Retina (tissue), 1 donor: ENCODE measurements at regions not wholly inside any gene's neighbourhood (a gene's known extent, or its start where the extent isn't known, plus 50 kb on each side); places are given as distances from the start of the nearest gene placed in this dataset.

ENCODE experiments used
- DNase-seq: peaks from one replicate; pipeline ENCODE4 v3.0.0-alpha.2; 2016

DNA sequence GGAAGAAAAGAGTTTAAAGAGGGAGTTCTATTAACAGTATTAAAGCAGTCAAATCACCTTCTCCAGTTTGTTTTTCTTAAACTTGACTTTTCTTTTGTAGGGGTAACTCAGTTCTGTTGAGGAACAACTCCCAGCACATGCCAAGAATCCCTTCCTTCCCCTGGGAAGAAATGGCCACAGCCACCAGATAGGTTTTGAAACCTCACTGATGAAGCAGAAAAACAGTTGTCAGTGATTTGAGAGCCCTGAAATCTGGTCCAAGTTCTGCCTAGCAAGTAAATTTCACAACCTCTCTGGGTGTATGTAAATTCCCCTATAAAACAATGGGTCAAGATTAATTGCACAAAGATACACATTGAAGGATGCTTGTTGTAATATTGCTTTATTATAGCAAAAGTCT, 167.1 kb downstream of the DHX15 start:
- DNase-seq, result no peak

DNA sequence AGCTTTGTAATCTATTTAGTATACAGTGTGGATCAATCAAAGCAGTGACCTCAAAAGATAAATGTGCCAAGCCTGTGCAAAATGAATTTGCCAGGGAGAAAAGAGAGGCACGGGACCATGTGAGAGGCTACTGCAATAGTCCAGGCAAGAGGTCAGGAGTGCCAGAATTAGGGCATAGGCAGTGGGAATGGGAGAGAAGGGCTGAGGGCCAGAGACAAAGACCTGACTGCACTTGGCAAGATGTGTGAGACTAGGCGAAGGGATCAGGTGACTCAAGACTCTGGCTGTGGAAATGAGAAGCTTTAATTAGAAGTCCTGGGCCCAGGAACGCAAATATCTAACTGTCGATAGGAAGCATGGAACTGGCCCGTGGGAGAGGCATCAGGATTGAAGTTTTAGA, 168.1 kb downstream of the DHX15 start:
- no peak for DNase-seq

DNA sequence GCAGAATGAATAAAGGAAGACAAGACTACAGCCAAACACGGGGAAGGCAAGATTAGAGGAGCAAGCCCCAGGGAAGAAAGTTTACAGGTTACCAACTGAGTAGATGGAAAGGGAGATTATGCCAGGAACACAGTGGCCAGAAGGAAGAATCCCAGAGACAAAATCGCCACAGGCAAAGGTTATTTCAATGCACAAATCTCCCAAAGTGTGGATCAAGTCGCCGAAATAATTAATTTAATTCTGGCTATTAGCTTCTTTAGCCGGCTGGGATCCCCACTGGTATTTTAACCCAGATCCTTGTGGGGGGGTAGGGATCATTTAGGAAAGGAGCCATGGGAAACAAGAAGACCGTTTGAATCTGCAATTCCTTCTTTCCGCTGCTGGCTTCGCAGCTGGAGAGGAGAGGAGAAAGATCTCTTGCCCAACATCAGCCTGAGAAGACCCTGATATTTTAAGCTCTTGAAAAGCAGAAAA, 171.0 kb downstream of the DHX15 start:
- no peak for DNase-seq

DNA sequence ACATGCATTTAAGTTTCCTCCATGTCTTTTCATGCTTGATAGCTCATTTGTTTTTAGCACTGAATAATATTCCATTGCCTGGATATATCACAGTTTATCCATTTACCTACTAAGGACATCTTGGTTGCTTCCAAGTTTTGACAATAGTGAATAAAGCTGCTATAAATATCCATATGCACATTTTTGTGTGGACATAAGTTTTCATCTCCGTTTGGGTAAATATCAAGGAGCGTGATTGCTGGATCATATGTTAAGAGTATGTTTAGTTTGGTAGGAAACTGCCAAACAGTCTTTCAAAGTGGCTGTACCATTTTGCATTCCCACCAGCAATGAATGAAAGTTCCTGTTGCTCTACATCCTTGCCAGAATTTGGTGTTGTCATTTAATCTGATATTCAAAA, 172.5 kb downstream of the DHX15 start:
- no peak for DNase-seq

DNA sequence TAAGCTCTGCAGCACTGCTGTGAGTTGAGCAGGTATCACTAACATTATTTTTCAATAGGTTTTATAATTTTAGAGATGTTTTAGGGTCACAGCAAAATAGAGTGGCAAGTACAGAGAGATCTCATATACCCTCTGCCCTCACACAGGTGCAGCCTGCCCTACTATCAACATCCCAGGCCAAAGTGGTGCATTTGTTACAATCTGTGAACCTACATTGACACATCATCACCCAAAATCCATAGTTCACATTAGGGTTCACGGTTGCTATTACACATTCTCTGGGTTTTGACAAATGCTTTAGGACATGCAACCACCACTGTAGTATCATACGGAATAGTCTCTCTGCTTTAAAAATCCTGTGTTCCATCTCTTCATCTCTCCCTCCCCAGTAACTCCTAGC, 173.1 kb downstream of the DHX15 start:
- no peak for DNase-seq

DNA sequence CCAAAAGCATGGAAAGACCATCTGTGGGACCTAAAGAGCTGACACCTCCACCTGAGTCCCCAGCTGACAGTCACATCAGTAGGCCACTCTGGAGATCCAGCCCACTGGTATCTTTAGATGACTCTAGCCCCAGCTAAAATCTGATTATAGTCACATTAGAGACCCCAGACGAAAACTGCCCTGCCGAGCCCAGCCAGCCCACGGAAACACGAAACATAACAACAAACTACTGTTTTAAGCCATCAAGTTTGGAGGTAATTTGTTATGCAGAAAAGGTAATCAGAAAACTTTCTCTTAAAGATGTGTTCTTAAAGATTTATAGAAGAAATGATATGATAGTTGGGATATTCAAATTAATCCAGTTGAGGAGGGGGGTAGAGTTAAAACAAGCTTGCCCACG, 175.7 kb downstream of the DHX15 start:
- no peak for DNase-seq

DNA sequence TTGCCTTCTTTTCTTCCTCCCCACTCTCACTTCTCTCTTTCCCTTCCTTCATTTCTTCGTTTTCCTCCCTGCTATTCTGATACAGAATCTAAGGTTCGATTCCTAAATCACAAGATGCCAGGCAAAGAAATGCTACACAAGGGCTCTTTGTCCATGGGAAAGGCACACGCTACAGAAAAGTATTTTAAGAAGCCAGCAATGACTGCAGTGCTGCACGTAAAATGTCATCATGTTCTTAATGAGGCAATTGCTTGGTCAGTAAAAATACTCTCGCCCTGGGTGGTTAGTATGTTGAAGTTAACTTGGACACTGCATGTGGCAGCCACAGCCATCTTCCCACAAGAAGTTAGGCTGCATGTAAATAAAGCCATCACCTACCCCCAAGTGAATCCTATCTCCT, 178.4 kb downstream of the DHX15 start:
- DNase-seq, result no peak

DNA sequence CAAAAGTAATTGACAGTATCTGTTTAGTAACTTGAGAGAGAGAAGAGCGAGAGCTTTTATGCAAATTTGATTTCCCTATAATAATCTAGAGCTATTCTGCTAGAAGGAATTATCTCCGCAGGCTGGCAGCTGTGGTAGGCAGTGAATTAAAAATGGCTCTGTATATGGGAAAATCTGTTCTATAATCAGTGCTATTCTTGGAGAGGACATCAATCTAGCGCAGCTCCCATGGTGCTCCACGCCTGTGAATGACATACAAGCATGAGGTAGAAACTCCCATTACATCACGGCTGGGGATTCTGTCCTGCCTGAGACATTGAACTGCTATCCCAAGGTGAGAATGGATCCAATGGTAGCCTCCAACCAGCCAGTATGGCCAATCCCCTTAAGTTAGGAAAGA, 179.0 kb downstream of the DHX15 start:
- no peak for DNase-seq

DNA sequence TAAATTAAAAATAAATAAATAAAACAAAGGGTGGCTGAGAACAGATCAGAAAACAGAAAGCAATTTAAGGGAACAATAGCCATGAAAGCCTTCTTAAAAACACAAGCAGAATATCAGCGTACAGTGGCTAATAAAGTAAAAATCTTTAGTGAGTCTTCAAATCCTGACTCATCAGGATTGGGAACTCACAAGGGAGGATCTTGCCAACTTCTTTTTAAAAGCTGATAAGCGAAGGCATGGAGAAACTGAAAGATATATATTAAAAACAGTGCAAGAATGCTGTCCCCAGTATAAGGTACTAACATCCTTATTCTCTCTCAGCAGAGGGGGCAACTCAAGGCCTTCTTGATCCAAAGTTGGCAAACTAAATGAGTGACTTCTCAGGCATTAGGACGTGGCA, 180.1 kb downstream of the DHX15 start:
- no peak for DNase-seq

DNA sequence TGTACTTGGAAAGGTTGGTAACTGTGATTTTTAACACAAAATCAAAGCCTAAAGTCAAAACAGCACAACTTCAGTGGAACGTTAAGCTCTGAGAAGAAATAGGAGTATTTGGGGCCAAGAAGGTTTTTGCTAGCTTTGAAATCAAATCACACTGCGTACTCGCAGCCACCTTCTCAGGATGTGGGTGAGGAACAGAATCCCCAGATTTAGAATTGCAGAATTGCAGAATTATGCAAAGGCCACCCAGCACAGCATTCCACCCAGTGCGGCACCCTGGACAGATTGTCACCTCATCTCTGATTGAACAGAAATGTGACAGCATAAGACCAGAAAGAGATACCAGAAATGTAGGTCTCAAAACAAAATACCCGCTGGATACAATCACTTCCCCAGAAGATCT, 181.1 kb downstream of the DHX15 start:
- DNase-seq, result no peak

DNA sequence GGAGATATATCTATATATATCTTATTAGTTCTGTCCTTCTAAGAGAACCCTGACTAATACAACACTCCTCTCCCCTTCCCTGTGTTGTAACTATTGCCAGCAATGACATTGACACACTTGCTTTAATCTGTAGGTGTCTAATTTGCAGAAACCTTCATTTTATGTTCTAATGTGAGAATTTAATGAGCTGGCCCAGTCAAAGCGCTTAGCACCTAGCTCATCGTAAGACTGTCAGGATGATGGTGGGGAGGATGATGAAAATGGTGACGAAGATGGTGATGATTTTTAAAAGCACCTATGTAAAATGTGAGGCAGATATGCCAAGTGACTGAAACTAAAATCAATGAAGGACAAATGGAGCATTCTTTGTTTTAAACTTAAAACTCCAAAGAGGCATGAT, 183.8 kb downstream of the DHX15 start:
- DNase-seq, result no peak

DNA sequence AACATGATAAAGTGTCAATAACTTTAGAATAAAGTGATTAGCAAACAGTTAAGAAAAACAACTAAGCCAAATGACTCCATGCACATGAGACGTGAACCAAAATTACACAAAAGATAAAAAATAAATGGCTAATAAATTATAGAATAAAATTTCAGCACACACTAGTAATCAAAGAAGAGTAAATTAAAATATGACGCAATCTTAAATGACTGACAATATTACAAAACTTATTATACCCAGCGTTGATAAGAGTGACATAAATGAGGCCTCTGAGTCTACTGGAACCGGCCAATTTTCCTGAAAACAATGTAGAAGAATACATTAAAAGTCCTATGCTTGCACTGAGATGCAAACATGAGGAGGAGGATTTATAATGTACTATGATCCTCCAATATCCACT, 187.4 kb downstream of the DHX15 start:
- no peak for DNase-seq

DNA sequence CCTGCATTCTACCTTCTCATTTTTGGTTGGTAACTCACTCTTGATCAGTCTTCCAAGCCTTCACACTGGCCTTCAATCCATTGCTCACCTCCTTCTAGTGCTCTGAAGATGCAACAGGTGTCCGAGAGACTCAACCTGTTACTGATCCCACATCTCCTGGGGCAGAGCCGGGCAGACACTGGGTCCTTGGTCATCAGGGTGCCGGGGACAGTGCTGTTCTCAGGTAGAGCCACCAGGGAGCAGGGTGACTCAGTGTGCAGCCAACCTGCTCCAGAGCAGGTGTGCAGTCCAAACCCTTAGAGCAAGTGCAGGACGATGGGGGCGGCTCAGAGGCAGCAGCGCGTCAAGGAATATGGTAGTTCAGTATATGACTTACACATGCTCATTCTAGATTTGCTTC, 188.4 kb downstream of the DHX15 start:
- DNase-seq, result no peak

DNA sequence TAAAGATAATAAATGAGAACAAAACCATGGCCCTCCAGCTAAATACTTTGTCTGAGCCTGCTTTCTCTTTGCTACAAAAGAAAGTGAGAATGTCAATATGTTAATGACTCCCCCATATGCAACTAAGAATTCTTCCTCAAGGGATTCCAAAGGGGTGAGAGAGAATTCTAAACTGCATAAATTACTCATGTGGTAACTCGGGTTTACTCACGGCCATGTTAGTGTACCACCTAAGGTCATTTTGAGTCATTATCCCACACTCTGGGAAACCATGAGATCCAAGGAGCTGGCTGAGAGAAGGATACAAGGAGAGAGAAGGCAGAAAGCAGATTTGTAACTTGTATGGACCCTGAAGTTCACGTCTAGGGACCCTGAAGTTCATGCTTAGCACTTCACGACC, 190.3 kb downstream of the DHX15 start:
- no peak for DNase-seq

DNA sequence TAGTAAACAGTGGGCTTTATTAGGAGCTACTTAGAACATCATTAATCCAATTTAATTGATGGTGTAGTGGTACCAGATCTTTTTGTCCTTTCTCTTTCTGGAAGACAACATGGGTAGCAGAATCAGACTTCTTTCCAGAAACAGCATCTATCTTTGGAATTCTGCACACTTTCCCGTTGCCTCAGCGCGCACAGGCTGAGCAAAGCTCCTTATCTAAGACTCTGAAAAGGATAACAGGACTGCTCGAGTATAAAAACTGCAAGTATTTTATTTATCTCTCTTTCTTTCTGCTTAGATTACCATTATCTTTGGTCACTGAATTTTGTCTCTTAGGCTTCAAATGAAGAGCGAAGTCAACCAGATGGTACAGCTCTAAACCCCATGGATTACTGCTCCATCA, 191.7 kb downstream of the DHX15 start:
- no peak for DNase-seq

DNA sequence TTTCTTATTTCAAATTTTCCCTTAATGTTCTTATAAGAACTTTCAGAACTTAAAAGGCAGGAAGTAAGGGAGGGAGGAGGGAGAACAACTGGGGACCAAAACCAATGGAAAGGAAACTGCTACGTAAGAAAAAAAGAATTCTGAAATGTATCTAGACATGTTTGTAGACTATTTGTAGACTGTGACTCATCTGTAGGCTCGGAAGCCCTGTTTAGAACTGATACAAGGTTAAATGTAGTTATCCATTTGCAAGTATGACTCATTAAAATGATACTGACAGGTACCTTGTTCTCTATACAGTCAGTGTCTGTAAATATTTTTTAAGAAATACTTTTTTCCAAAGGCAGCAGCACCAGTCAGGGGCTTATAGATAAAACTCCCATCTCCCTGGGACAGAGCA, 202.0 kb downstream of the DHX15 start:
- DNase-seq, result no peak

DNA sequence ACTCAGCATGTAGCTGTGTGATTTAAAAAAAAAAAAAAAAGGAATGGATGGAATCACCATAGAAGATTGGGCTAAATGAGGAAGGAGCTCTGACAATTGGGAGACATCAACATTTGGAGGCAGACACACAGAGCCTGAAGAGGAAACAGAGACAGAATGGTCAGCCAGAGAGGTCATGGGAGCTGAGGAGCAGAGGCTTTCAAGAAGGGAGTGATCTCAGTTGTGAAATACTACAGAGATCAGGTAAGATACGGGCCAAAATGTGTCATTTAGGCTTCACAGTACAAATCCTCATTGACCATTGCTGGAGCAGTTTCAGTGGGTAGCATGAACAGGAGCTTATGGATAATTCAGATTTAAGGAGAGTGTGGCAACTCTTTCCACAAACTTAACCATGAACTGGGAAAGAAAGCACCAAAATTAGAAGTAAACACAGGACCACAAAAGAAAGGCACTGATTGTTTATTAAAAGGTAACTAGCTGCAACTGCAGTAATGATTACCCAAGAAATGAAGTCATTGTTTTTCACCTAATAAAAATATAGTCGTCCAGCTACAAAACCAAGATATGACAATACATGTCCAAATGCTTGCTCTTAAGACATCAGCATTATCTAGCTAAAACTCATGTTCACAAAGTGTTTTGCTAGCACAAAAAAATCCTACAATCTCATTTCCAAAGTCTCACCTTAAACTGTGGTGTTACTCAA, 203.2 kb downstream of the DHX15 start:
- DNase-seq, result no peak

DNA sequence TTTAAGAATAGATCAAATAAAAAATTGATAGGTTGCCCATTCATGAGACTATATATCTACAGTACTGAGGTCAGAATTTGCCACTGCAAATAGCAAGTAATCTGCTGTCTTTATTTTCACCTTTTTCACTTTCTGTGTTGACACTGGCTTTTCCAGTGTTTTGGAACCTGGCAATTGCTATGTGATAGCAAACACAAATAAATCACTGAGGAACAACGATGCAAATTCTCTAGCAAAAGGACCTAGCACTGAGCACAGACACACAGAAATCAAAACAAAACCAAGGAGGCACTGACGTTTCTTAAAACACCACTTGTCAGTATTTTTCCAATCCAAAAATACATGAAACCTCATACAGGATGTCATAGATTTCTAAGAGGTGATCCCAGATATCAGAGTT, 210.7 kb downstream of the DHX15 start:
- DNase-seq, result no peak

DNA sequence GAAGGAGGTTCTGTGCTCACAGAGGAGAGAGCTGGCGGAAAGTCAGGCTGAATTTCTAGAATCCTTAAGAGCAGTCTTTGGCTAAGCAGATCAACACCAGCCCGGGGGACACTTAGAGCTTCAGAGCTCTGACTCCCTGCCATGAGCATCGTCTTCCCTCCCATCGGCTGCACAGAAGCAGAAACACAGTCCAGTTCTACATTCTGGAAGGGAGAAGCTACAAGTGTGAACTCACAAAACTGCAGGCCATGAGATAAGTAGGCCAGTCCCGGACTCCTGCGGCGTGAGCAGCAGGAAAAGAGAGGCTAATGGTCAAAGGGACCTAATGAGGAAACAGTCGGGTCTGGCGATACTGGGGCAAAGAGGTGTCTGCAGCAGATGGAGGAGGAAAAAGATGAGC, 211.5 kb downstream of the DHX15 start:
- peak; percentile 22 for DNase-seq

DNA sequence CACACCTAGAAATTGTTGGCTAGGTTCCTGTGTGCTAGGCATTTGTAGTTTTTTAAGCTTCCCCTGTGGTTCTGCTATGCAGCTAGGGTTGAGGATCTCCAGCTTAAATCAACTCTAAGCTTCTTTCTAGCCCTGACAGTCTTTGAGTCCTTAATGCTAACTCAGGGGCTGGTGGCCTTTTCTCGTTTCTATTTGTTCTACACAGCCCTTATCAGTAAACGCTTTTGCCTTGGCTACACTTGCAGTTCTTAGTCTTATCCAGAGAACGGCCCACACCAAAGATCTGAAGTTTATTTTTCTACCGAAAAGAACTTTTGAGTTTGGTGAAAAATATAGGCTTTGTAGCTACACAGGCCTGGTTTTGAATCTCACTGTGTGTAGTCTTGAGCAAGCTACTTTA, 212.0 kb downstream of the DHX15 start:
- no peak for DNase-seq

DNA sequence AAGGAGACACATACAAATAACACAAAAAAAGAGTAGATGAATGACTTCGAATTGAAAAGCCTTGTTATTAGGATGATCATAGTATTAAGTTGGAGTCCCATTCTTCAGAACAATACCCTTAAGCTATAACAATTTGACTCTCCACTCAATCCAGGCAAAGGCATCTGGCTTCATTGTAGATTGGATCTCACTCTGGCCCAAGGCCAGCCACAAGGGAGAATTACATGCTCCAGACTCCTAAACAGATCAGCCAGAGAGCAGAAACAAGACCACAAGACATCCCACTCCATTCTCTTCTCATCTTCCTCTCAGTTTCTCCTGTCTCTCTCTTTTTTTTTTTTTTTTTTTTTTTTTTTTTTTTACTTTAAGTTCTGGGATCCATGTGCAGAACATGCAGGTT, 213.9 kb downstream of the DHX15 start:
- no peak for DNase-seq

DNA sequence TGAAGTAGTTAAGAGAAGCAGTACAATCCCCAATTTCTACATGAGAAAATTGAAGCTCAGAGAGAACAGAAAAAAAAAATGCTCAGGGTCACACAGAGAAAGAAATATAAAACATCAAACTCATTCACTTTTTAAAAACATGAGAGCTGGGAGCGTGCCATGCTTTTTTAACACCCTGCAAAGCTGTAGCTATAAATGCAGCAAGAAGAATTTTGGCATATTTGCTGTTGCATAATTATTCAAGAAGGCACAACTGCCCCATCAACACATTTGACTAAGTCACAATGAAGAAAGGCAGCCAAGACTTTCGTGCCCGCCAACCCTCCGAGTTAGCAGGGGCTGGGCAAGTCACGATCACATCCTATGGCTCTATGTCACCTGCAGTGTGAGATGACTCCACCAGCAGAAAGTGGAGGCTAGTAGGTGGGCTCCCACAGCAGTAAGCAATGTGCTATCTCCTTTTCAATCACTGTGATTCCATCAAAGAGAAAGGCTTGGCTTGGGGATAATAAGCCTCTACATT, 214.8 kb downstream of the DHX15 start:
- no peak for DNase-seq

DNA sequence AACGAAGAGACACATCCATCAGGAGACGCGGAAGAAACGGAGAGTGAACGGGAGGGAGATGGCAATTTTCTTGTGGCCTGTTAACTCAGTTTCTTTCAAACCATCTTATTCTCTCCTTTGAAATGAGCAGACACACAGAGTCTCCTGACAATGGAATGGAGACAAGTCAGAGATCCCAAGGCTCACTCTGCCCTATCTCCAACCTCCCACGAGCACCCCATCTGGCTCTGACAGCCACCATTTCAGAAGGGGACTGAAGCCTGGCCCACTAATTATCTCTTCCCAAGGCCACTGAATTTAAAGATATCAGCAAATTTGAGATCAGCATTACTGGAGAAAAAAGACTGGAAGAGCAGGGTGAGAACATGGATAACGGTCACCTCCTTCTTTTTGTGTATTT, 215.6 kb downstream of the DHX15 start:
- DNase-seq, result no peak

DNA sequence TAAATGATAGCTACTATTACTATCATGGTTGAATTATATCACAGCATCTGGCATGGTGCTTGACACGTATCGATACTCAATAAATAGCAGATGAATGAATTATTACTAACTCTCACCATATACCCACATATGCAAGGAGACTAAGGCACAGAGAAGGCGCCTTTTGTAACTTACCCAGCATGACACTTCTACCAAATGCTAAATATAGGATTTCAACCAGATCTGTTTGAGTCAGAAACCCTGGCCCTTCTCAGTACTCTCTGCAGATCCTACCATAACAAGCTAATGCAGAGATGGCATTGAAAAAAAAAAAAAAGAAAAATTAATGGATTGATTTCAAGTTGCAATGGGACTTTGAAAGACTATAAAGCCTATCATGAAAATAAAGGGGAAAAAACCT, 219.5 kb downstream of the DHX15 start:
- DNase-seq, result no peak

DNA sequence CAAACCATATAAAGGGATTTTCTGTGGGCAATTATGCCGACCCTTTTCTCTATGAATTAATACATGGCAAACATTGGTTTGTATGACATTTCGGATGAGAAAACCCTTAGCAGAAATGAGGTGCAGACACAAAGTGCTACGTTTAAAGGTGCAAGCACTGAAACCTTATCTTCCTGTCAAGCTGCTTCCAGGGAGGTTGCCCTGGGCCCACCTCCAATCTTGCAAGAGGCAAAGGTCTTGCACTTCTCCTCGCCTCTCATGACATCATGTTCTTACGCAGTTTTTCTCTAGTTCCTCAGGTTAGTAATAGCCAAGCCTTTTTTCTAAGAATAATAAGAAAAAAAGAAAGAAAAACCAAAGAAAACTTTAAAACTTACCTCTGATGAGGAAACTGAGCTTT, 220.1 kb downstream of the DHX15 start:
- no peak for DNase-seq
